SK-N-SH treated with all-trans-retinoic acid at 6 μM for 48 hours (cell line): ENCODE measurements at regions not wholly inside any gene's neighbourhood (a gene's known extent, or its start where the extent isn't known, plus 50 kb on each side); places are given as distances from the start of the nearest gene placed in this dataset.

Source experiments
- ATAC-seq: fragments of 200-7000 bp; cut with Tn5 transposase; 3 replicates; pipeline ENCODE4 v1.9.1; 2020; ENCODE audit warnings: mild to moderate bottlenecking, moderate library complexity
- BACH2 ChIP-seq: fragments of 250-450 bp; sonication (Bioruptor Pico); IDR thresholded peaks from 2 replicates; pipeline ENCODE4 v1.9.0; 2021; ENCODE audit warnings: mild to moderate bottlenecking, borderline replicate concordance
- CSDC2 ChIP-seq: fragments of 250-450 bp; sonication (Bioruptor Pico); IDR thresholded peaks from 2 replicates; pipeline ENCODE4 v1.5.0; 2020; ENCODE audit warnings: mild to moderate bottlenecking, moderate library complexity
- ISL1 ChIP-seq: fragments of 250-450 bp; sonication (Bioruptor Pico); IDR thresholded peaks from 2 replicates; pipeline ENCODE4 v2.1.2; 2022; ENCODE audit warnings: mild to moderate bottlenecking, moderate library complexity
- OSR1 ChIP-seq: fragments of 250-450 bp; sonication (Bioruptor Pico); IDR thresholded peaks from 2 replicates; pipeline ENCODE4 v1.8.0; 2022; ENCODE audit warnings: moderate library complexity, mild to moderate bottlenecking, inconsistent platforms
- PPARA ChIP-seq: fragments of 250-450 bp; sonication (Bioruptor Pico); IDR thresholded peaks from 2 replicates; pipeline ENCODE4 v1.5.0; 2020; ENCODE audit warnings: mild to moderate bottlenecking, borderline replicate concordance
- RARB ChIP-seq: fragments of 250-450 bp; sonication (Bioruptor Pico); IDR thresholded peaks from 2 replicates; pipeline ENCODE4 v1.8.0; 2021; ENCODE audit warnings: mild to moderate bottlenecking, moderate library complexity
- SNAI2 ChIP-seq: fragments of 250-450 bp; sonication (Bioruptor Pico); IDR thresholded peaks from 2 replicates; pipeline ENCODE4 v1.5.0; 2020; ENCODE audit warnings: mild to moderate bottlenecking, moderate library complexity
- TOX ChIP-seq: fragments of 250-450 bp; sonication (Bioruptor Pico); IDR thresholded peaks from 2 replicates; pipeline ENCODE4 v1.8.0; 2021; ENCODE audit warnings: mild to moderate bottlenecking, moderate library complexity, borderline replicate concordance
- ZC3H10 ChIP-seq: fragments of 250-450 bp; sonication (Bioruptor Pico); IDR thresholded peaks from 2 replicates; pipeline ENCODE4 v1.5.1; 2021; ENCODE audit warnings: mild to moderate bottlenecking, moderate library complexity
- ZFP3 ChIP-seq: fragments of 250-450 bp; sonication (Bioruptor Pico); IDR thresholded peaks from 2 replicates; pipeline ENCODE4 v1.5.0; 2020; ENCODE audit warnings: mild to moderate bottlenecking, moderate library complexity
- ZFP30 ChIP-seq: fragments of 450-650 bp; formaldehyde crosslinking; IDR thresholded peaks from 2 replicates; pipeline ENCODE4 v1.5.0; 2022; ENCODE audit warnings: mild to moderate bottlenecking, moderate library complexity
- ZNF565 ChIP-seq: fragments of 450-650 bp; formaldehyde crosslinking; conservative IDR thresholded peaks from 2 replicates; pipeline ENCODE4 v1.5.0; 2020; ENCODE audit warnings: low read depth, mild to moderate bottlenecking, moderate library complexity
- ZNF70 ChIP-seq: fragments of 450-650 bp; formaldehyde crosslinking; IDR thresholded peaks from 2 replicates; pipeline ENCODE4 v1.5.0; 2020; ENCODE audit warnings: mild to moderate bottlenecking, moderate library complexity
- ZNF8 ChIP-seq: fragments of 450-650 bp; formaldehyde crosslinking; IDR thresholded peaks from 2 replicates; pipeline ENCODE4 v1.5.0; 2020; ENCODE audit warnings: mild to moderate bottlenecking, moderate library complexity
- TF ChIP-seq, protein P1 (sequence below): fragments of 250-450 bp; sonication (Bioruptor Pico); IDR thresholded peaks from 2 replicates; pipeline ENCODE4 v1.5.0; 2020; ENCODE audit warnings: mild to moderate bottlenecking, moderate library complexity
- TF ChIP-seq, protein P2 (sequence below): fragments of 250-450 bp; sonication (Bioruptor Pico); IDR thresholded peaks from 2 replicates; pipeline ENCODE4 v1.5.1; 2020; ENCODE audit warnings: low read depth, mild to moderate bottlenecking, moderate library complexity
- TF ChIP-seq, protein P3 (sequence below): fragments of 250-450 bp; sonication (Bioruptor Pico); IDR thresholded peaks from 2 replicates; pipeline ENCODE4 v1.8.0; 2020; ENCODE audit warnings: mild to moderate bottlenecking, moderate library complexity, borderline replicate concordance
- TF ChIP-seq, protein P4 (sequence below): fragments of 250-450 bp; sonication (Bioruptor Pico); IDR thresholded peaks from 2 replicates; pipeline ENCODE4 v1.8.0; 2021; ENCODE audit warnings: low read depth, mild to moderate bottlenecking, moderate library complexity, borderline replicate concordance
- TF ChIP-seq, protein P5 (sequence below): fragments of 250-450 bp; sonication (Bioruptor Pico); IDR thresholded peaks from 2 replicates; pipeline ENCODE4 v1.5.1; 2021; ENCODE audit warnings: mild to moderate bottlenecking, moderate library complexity

DNA sequence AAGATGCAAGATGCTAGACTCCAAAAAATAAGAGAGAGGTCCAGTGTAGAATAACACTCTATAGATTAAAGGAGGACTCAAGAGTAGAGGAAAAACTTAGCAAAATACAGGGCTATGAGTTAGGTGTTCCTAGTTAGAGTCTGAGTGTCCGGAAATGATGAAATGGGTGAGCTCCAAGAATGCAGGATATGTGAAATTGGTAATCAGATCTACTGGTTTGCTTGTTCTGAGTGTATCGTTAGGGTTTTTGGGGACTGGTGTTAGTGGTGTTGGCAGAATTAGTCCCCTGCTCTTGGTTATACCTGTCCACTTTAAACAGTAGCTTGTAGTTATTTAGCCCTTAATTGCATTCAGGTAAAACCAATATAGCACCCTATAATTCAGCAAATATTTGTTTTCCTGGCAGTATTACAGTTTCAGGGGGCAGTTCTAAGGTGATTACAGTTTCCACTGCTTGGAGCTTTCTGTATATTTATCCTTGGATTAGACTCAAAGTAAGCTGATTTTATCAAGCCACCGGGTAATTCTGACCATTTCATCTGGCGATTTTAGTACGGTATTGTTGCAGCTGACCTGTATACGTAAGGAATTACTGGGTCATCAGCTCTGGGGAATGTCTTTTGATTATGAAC, 332.7 kb downstream of the CHRM3 start:
- TF ChIP-seq OSR1 (CRISPR knock-in tag) = no peak
- ATAC-seq = no peak

DNA sequence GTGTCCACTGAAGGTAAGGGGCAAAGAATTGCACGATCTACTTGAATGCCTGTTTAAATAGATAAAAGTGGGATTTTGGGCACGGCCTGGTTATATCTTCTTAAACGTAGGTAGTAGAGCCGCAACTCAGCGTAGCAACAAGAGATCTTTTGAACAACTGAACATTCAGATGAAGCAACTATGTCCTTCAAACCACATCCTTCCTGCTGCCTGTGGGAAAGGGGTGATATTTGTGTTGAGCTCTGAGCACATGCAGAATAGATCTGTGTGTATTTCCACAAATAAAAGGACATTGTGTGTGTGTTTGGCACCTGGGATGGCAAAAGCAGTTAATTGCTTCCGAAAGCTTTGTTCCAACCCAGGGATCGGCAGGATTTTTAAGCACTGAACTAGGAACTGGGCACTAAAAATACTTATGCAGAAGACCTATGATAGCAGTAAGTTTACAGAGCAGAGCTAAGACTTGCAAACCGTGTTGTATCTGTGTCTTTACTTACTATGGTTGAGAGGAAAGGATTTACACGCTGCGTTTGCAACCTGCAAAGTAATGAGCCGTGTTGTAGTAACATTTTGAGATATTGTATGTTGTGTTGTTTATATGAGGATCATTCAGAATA, 333.4 kb downstream of the CHRM3 start:
- ATAC-seq = no peak
- TF ChIP-seq ZNF70 (CRISPR knock-in tag) = no peak
- TF ChIP-seq CSDC2 (CRISPR knock-in tag) = no peak
- no peak for TF ChIP-seq ISL1 (CRISPR knock-in tag)
- no peak for TF ChIP-seq TOX (CRISPR knock-in tag)
- no peak for TF ChIP-seq ZFP30 (CRISPR knock-in tag)
- TF ChIP-seq BACH2 = no peak

DNA sequence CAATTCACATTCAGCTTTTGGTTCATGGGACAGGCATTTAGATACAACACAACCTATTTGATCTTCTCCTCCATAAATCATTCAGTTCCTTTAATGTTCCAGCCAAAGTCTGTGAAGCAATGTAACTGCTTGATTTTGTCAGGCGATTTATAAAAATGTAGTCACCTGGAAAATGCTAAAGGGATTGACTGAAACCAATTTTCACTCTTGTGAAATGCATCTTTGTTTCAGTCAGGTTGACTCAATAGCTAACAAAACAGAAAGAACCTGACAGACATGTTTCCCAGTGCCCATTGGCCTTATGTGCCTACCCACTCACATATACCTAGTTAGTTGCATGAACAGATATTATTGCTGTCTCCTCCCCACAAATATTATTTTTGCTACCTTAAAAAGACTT, 335.7 kb downstream of the CHRM3 start:
- no peak for ATAC-seq
- no peak for TF ChIP-seq ZFP30 (CRISPR knock-in tag)
- TF ChIP-seq, all 23 proteins: peak for 0

DNA sequence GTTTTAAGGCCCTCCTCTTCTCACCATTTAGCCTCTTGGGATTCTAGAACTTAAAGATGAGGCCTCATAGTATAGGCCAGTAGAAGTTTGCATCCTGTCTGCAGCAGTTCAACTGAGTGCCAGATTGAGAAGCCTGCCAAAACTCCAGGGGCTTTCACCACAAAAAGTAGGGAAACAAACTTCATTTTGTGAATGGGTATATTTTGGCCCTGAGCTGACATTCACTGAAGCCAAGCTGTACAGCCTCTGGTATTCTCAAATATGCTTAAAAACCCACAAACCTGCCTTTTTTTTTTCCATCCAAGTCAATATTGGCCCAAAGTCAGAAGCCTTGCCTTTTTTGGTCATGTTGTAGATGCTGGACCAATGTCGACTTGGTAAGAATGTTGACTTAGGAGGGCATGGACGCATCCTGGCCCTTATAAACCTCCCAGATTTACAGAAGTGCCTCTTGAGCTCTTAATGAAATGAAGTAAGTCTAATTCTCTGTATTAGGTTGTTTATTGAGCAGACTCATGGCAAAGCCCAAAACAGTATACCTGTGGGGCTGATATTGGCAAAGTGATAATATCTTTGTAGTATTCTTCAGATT, 337.5 kb downstream of the CHRM3 start:
- ATAC-seq = no peak
- TF ChIP-seq, protein P1, sequence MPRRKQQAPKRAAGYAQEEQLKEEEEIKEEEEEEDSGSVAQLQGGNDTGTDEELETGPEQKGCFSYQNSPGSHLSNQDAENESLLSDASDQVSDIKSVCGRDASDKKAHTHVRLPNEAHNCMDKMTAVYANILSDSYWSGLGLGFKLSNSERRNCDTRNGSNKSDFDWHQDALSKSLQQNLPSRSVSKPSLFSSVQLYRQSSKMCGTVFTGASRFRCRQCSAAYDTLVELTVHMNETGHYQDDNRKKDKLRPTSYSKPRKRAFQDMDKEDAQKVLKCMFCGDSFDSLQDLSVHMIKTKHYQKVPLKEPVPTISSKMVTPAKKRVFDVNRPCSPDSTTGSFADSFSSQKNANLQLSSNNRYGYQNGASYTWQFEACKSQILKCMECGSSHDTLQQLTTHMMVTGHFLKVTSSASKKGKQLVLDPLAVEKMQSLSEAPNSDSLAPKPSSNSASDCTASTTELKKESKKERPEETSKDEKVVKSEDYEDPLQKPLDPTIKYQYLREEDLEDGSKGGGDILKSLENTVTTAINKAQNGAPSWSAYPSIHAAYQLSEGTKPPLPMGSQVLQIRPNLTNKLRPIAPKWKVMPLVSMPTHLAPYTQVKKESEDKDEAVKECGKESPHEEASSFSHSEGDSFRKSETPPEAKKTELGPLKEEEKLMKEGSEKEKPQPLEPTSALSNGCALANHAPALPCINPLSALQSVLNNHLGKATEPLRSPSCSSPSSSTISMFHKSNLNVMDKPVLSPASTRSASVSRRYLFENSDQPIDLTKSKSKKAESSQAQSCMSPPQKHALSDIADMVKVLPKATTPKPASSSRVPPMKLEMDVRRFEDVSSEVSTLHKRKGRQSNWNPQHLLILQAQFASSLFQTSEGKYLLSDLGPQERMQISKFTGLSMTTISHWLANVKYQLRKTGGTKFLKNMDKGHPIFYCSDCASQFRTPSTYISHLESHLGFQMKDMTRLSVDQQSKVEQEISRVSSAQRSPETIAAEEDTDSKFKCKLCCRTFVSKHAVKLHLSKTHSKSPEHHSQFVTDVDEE (CRISPR knock-in tag) = no peak
- TF ChIP-seq ZNF565 (CRISPR knock-in tag) (no peak), ZFP3 (CRISPR knock-in tag) (no peak), ZNF8 (CRISPR knock-in tag) (no peak), ZFP30 (CRISPR knock-in tag) (no peak), ZC3H10 (CRISPR knock-in tag) (no peak), CSDC2 (CRISPR knock-in tag) (no peak), PPARA (CRISPR knock-in tag) (no peak), ZNF70 (CRISPR knock-in tag) (no peak), SNAI2 (CRISPR knock-in tag) (no peak), RARB (no peak)
- TF ChIP-seq, protein P2, sequence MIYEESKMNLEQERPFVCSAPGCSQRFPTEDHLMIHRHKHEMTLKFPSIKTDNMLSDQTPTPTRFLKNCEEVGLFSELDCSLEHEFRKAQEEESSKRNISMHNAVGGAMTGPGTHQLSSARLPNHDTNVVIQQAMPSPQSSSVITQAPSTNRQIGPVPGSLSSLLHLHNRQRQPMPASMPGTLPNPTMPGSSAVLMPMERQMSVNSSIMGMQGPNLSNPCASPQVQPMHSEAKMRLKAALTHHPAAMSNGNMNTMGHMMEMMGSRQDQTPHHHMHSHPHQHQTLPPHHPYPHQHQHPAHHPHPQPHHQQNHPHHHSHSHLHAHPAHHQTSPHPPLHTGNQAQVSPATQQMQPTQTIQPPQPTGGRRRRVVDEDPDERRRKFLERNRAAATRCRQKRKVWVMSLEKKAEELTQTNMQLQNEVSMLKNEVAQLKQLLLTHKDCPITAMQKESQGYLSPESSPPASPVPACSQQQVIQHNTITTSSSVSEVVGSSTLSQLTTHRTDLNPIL (CRISPR knock-in tag) = no peak
- TF ChIP-seq, protein P3, sequence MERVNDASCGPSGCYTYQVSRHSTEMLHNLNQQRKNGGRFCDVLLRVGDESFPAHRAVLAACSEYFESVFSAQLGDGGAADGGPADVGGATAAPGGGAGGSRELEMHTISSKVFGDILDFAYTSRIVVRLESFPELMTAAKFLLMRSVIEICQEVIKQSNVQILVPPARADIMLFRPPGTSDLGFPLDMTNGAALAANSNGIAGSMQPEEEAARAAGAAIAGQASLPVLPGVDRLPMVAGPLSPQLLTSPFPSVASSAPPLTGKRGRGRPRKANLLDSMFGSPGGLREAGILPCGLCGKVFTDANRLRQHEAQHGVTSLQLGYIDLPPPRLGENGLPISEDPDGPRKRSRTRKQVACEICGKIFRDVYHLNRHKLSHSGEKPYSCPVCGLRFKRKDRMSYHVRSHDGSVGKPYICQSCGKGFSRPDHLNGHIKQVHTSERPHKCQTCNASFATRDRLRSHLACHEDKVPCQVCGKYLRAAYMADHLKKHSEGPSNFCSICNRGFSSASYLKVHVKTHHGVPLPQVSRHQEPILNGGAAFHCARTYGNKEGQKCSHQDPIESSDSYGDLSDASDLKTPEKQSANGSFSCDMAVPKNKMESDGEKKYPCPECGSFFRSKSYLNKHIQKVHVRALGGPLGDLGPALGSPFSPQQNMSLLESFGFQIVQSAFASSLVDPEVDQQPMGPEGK (CRISPR knock-in tag) = no peak
- TF ChIP-seq, protein P4, sequence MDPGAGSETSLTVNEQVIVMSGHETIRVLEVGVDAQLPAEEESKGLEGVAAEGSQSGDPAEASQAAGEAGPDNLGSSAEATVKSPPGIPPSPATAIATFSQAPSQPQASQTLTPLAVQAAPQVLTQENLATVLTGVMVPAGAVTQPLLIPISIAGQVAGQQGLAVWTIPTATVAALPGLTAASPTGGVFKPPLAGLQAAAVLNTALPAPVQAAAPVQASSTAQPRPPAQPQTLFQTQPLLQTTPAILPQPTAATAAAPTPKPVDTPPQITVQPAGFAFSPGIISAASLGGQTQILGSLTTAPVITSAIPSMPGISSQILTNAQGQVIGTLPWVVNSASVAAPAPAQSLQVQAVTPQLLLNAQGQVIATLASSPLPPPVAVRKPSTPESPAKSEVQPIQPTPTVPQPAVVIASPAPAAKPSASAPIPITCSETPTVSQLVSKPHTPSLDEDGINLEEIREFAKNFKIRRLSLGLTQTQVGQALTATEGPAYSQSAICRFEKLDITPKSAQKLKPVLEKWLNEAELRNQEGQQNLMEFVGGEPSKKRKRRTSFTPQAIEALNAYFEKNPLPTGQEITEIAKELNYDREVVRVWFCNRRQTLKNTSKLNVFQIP = no peak
- TF ChIP-seq, protein P5, sequence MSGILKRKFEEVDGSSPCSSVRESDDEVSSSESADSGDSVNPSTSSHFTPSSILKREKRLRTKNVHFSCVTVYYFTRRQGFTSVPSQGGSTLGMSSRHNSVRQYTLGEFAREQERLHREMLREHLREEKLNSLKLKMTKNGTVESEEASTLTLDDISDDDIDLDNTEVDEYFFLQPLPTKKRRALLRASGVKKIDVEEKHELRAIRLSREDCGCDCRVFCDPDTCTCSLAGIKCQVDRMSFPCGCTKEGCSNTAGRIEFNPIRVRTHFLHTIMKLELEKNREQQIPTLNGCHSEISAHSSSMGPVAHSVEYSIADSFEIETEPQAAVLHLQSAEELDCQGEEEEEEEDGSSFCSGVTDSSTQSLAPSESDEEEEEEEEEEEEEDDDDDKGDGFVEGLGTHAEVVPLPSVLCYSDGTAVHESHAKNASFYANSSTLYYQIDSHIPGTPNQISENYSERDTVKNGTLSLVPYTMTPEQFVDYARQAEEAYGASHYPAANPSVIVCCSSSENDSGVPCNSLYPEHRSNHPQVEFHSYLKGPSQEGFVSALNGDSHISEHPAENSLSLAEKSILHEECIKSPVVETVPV (CRISPR knock-in tag) = no peak
